ENCODE measurements at regions not wholly inside any gene's neighbourhood (a gene's known extent, or its start where the extent isn't known, plus 50 kb on each side); places are given as distances from the start of the nearest gene placed in this dataset.

DNA sequence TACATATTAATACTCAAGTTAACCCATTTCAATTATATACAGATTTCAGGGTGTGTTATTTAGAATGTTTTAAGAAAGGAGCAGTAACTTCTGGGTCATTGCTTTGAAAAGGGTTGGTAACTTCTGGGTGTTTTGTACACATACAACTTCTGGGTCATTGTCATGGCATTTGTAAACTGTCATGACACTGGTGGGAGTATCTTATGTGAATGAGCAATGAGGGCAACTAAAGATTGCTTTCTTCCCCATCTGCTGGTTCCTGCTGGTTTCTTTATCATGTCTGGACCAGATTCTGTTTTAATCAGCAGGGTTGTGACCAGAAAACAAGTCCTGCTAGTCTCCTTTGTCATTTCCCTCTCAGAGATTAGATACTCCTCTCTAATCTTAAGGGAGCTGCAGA, 713.3 kb downstream of the LRFN5 start:
- Histone ChIP-seq H3K9ac (ENCODE audit: low read depth, low read length) (no peak overlapping the region), H3K79me1 (ENCODE audit: low read depth in 1 of 2, low read length in 2 of 2) (no peaks in the 10 kb centered on the region), H3K4me3 (ENCODE audit: insufficient read depth, low read depth, low read length) (no peak overlapping the region), H3K27ac (ENCODE audit: insufficient read depth, low read length) (no peak overlapping the region), H3K36me3 (ENCODE audit: control insufficient read depth, insufficient read depth, low read length) (no peaks in the 10 kb centered on the region), H3K14ac (replicated peaks; ENCODE audit: low read depth, low read length) (no peak overlapping the region), H2BK15ac (ENCODE audit: low read depth, low read length) (no peak overlapping the region), H2AK5ac (ENCODE audit: low read depth, low read length) (no peak overlapping the region), H3K9me3 (ENCODE audit: control insufficient read depth, insufficient read depth, low read length) (no peaks in the 10 kb centered on the region; the same call in 1 of the 2 replicates), H4K91ac (ENCODE audit: insufficient read depth, low read depth, low read length) (no peak overlapping the region), H2BK20ac (ENCODE audit: low read depth, low read length) (no peak overlapping the region), H2BK5ac (ENCODE audit: low read depth, low read length, poor library complexity, severe bottlenecking) (no peak overlapping the region), H3K4ac (ENCODE audit: low read depth, low read length) (no peak overlapping the region), H3K27me3 (ENCODE audit: control insufficient read depth, insufficient read depth, low read length) (no peaks in the 10 kb centered on the region), H4K5ac (ENCODE audit: low read depth, low read length) (no peak overlapping the region), H3K56ac (ENCODE audit: extremely low read depth, insufficient read depth, low read length) (no peak overlapping the region), H3K4me2 (ENCODE audit: low read depth, low read length) (no peak overlapping the region), H2AFZ (replicated peaks; ENCODE audit: low read length, poor library complexity) (no peak overlapping the region), H3K4me1 (ENCODE audit: control insufficient read depth, insufficient read depth, low read length) (no peaks in the 10 kb centered on the region), H3K23ac (ENCODE audit: low read depth, low read length) (no peak overlapping the region), H2BK120ac (ENCODE audit: low read depth, low read length) (no peak overlapping the region), H4K20me1 (ENCODE audit: insufficient read depth, low read length) (no peaks in the 10 kb centered on the region), H2AK9ac (replicated peaks; ENCODE audit: low read depth, low read length, poor library complexity) (no peak overlapping the region), H3K9me1 (ENCODE audit: insufficient read depth, low read length) (no peaks in the 10 kb centered on the region), H3K18ac (ENCODE audit: low read depth, low read length) (no peak overlapping the region), H4K8ac (ENCODE audit: low read depth in 2 of 2, low read length in 2 of 2) (no peak overlapping the region)
- ChIA-PET CTCF (no interaction called here), POLR2A (ENCODE audit: unreplicated experiment) (no interaction called here)
- dilution Hi-C loops (cut with HindIII; ENCODE audit: low sequenced_read_pairs, unreplicated experiment): no loop called here
- ATAC-seq (ENCODE audit: low read depth) (no peak), DNase-seq (no peak)
- intact Hi-C loops (cut with micrococcal nuclease): no loop called here
- in situ Hi-C loops (cut with MboI; ENCODE audit: low sequenced_read_pairs): no loop called here
- BruUV-seq (replicated peaks): no TSS peak
- no peak for TF ChIP-seq CHD1 (IDR thresholded peaks at IDR 0.05; ENCODE audit: low read depth, low read length)
- no peak for TF ChIP-seq RCOR1 (IDR thresholded peaks at IDR 0.05; ENCODE audit: insufficient replicate concordance, low read length)
- no peak for TF ChIP-seq NFE2L2 (IDR thresholded peaks at IDR 0.05; ENCODE audit: low read depth, low read length)
- TF ChIP-seq RAD21 (IDR thresholded peaks at IDR 0.05; ENCODE audit: low read length): no peak
- no peak for TF ChIP-seq MAFK (IDR thresholded peaks at IDR 0.05; ENCODE audit: low read depth, low read length)
- TF ChIP-seq BHLHE40 (IDR thresholded peaks at IDR 0.05; ENCODE audit: low read depth, low read length): no peak
